ENCODE measurements at regions not wholly inside any gene's neighbourhood (a gene's known extent, or its start where the extent isn't known, plus 50 kb on each side); places are given as distances from the start of the nearest gene placed in this dataset.

DNA sequence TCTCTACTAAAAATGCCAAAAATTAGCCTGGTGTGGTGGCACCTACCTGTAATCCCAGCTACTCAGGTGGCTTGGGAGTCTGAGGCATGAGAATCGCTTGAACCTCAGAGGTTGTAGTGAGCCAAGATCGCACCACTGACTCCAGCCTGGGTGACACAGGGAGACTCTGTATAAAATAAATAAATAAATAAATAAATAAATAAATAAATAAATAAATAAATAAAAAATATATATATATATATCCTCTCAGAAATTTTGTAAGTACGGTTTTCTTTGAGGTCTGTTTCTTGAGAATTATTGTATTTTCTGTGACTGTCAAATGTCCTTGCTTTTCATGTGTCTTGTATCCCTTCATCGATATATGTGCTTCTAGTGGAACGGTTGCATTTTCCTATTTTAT lies 406.9 kb upstream of the FIGN start:
- H3K4me3 ChIP-seq (replicated peaks in 1 of 2; ENCODE audit: low read depth in 1 of 2, low read length in 2 of 2) = no peak overlapping the region
- ChIA-PET POLR2A (no interaction called here), RAD21 (ENCODE audit: low non-redundant PET in 1 of 2, low total read pairs in 2 of 2, uncharacterized antibody in 2 of 2, unreplicated experiment in 2 of 2) (no interaction called here), CTCF (no interaction called here)
- BruUV-seq (replicated peaks) = no TSS peak
- ATAC-seq = no peak
- intact Hi-C loops (cut with micrococcal nuclease) = no loop called here
- H4K20me1 ChIP-seq (ENCODE audit: insufficient read depth) = no peaks in the 10 kb centered on the region; the same call in 1 of the 2 replicates
- H3K4me2 ChIP-seq (ENCODE audit: low read length) = no peak overlapping the region
- no peaks in the 10 kb centered on the region for H3K9me3 ChIP-seq (ENCODE audit: control insufficient read depth in 1 of 2, insufficient read depth in 1 of 2, low read depth in 1 of 2, low read length in 2 of 2)
- H3K9ac ChIP-seq (ENCODE audit: low read length) = no peak overlapping the region
- peaks cover 7% of the 10 kb centered on the region; the same call in 1 of the 2 replicates for H3K27me3 ChIP-seq (ENCODE audit: insufficient read depth, low read length)
- TF ChIP-seq CEBPB (IDR thresholded peaks at IDR 0.05; ENCODE audit: low read depth) (no peak), RAD21 (IDR thresholded peaks at IDR 0.05; ENCODE audit: low read depth) (no peak), EZH2 (IDR thresholded peaks at IDR 0.05) (no peak), ELF1 (IDR thresholded peaks at IDR 0.05; ENCODE audit: borderline replicate concordance, low read depth) (no peak), JUND (IDR thresholded peaks at IDR 0.05) (no peak), EGR1 (IDR thresholded peaks at IDR 0.05; ENCODE audit: low read depth) (no peak), SP1 (IDR thresholded peaks at IDR 0.05; ENCODE audit: low read depth) (no peak), YY1 (IDR thresholded peaks at IDR 0.05; ENCODE audit: extremely low read depth, insufficient replicate concordance, low read depth, low read length) (no peak), FOSL1 (IDR thresholded peaks at IDR 0.05; ENCODE audit: low read depth) (no peak), SRF (IDR thresholded peaks at IDR 0.05; ENCODE audit: low read depth) (no peak), CBX3 (IDR thresholded peaks at IDR 0.05; ENCODE audit: low read depth) (no peak), TCF7L2 (IDR thresholded peaks at IDR 0.05; ENCODE audit: borderline replicate concordance, extremely low read depth, insufficient read depth, insufficient read length) (no peak)
- TF ChIP-seq, protein P1, sequence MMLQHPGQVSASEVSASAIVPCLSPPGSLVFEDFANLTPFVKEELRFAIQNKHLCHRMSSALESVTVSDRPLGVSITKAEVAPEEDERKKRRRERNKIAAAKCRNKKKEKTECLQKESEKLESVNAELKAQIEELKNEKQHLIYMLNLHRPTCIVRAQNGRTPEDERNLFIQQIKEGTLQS (IDR thresholded peaks at IDR 0.05) = no peak
- TF ChIP-seq, protein P2, sequence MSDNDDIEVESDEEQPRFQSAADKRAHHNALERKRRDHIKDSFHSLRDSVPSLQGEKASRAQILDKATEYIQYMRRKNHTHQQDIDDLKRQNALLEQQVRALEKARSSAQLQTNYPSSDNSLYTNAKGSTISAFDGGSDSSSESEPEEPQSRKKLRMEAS (IDR thresholded peaks at IDR 0.05) = no peak
- H3K36me3 ChIP-seq (ENCODE audit: control insufficient read depth in 1 of 2, insufficient read depth in 2 of 2, low read length in 2 of 2) = no peaks in the 10 kb centered on the region
- no peaks in the 10 kb centered on the region for H3K79me2 ChIP-seq (ENCODE audit: insufficient read depth, low read length)
- DNase-seq (ENCODE audit: low read depth, low spot score) = no peak
- no peaks in the 10 kb centered on the region for H3K9me2 ChIP-seq (ENCODE audit: insufficient read depth)
- H2AFZ ChIP-seq (ENCODE audit: low read depth, low read length, poor library complexity, severe bottlenecking) = no peak overlapping the region
- no peaks in the 10 kb centered on the region for H3K4me1 ChIP-seq (ENCODE audit: control insufficient read depth in 1 of 2, insufficient read depth in 2 of 2, low read length in 2 of 2)
- no peak overlapping the region for H3K27ac ChIP-seq (ENCODE audit: low read depth, low read length)
